ENCODE measurements at regions not wholly inside any gene's neighbourhood (a gene's known extent, or its start where the extent isn't known, plus 50 kb on each side); places are given as distances from the start of the nearest gene placed in this dataset.

DNA sequence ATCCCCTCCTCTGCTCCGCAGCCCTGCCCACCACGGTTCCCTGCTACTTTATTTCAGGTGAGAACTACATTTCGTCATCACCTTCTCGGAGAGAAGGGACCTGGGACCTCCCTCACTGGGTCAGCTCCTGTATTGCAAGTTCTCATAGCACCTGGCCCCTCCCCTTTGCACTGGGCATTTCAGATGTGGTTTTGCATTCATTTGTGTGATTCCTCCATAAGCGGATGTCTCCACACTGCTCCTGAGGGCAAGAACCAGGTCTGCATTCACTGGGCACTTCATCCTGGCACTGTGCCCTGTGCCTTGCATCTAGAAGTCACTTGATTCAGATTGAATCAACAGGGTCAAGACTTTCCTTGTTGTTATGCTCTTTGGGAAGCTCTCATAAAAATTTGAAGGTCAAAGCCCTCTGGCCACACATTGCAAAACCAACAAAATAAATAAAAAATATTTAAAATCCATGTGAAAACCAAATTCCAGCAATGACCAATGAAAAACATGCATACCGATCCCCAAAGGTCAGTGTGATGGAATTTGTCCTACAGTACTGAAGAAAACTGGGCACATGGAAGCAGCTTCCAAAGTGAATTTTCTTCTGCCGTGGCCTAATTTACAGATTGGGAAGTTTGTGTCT is 89.1 kb upstream of the F13A1 start:
- Histone ChIP-seq H3K27ac (replicated peaks) (no peak overlapping the region), H3K4me3 (replicated peaks; ENCODE audit: insufficient read depth, low read length) (no peak overlapping the region), H3K27me3 (ENCODE audit: insufficient read depth, poor library complexity, severe bottlenecking) (no peaks in the 10 kb centered on the region)
- DNase-seq (ENCODE audit: low read depth in 1 of 2, low spot score in 1 of 2), result no peak
- TF ChIP-seq SPI1 (IDR thresholded peaks at IDR 0.05; ENCODE audit: borderline replicate concordance, low read depth), result no peak
- no peak for TF ChIP-seq POLR2AphosphoS5 (IDR thresholded peaks at IDR 0.05; ENCODE audit: low read depth)
- no peak for TF ChIP-seq CTCF (IDR thresholded peaks at IDR 0.05; ENCODE audit: insufficient read depth, low read length)
- TF ChIP-seq, protein P1, sequence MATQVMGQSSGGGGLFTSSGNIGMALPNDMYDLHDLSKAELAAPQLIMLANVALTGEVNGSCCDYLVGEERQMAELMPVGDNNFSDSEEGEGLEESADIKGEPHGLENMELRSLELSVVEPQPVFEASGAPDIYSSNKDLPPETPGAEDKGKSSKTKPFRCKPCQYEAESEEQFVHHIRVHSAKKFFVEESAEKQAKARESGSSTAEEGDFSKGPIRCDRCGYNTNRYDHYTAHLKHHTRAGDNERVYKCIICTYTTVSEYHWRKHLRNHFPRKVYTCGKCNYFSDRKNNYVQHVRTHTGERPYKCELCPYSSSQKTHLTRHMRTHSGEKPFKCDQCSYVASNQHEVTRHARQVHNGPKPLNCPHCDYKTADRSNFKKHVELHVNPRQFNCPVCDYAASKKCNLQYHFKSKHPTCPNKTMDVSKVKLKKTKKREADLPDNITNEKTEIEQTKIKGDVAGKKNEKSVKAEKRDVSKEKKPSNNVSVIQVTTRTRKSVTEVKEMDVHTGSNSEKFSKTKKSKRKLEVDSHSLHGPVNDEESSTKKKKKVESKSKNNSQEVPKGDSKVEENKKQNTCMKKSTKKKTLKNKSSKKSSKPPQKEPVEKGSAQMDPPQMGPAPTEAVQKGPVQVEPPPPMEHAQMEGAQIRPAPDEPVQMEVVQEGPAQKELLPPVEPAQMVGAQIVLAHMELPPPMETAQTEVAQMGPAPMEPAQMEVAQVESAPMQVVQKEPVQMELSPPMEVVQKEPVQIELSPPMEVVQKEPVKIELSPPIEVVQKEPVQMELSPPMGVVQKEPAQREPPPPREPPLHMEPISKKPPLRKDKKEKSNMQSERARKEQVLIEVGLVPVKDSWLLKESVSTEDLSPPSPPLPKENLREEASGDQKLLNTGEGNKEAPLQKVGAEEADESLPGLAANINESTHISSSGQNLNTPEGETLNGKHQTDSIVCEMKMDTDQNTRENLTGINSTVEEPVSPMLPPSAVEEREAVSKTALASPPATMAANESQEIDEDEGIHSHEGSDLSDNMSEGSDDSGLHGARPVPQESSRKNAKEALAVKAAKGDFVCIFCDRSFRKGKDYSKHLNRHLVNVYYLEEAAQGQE (IDR thresholded peaks at IDR 0.05; ENCODE audit: insufficient replicate concordance, low read depth), result no peak
- TF ChIP-seq GABPA (IDR thresholded peaks at IDR 0.05; ENCODE audit: low read depth), result no peak

GRCh38 chr6:6411115-6411514 is 90.7 kb upstream of the F13A1 start:
- H3K27me3 ChIP-seq (ENCODE audit: insufficient read depth, poor library complexity, severe bottlenecking), result no peaks in the 10 kb centered on the region
- TF ChIP-seq, protein P1 (IDR thresholded peaks at IDR 0.05; ENCODE audit: insufficient replicate concordance, low read depth), result no peak
- TF ChIP-seq POLR2AphosphoS5 (IDR thresholded peaks at IDR 0.05; ENCODE audit: low read depth), result no peak
- no peak for TF ChIP-seq CTCF (IDR thresholded peaks at IDR 0.05; ENCODE audit: insufficient read depth, low read length)
- no peak for TF ChIP-seq GABPA (IDR thresholded peaks at IDR 0.05; ENCODE audit: low read depth)
- TF ChIP-seq SPI1 (IDR thresholded peaks at IDR 0.05; ENCODE audit: borderline replicate concordance, low read depth), result no peak
- H3K27ac ChIP-seq (replicated peaks), result no peak overlapping the region
- H3K4me3 ChIP-seq (replicated peaks; ENCODE audit: insufficient read depth, low read length), result no peak overlapping the region
- no peak for DNase-seq (ENCODE audit: low read depth in 1 of 2, low spot score in 1 of 2)

DNA sequence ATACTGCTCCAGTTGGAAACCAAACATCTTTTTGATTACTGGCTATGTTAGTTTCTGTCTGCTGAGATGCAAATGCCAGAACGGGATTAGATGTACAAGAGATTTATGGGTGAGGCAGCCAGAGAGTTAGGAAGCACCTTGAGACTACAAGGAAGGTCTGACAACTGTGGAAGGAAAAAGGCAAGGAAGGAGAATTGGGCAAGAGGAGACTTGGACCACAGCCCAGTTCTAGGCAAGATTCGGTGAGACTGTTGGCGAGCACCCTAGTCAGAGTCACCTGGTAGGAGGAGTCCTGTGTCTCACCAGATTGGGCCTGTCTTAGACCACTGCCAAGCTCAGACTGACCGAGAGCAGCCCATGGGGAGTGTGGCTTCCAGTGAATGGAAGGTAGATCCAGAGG is 91.8 kb upstream of the F13A1 start:
- H3K27ac ChIP-seq (replicated peaks), result no peak overlapping the region
- TF ChIP-seq, protein P1 (IDR thresholded peaks at IDR 0.05; ENCODE audit: insufficient replicate concordance, low read depth), result no peak
- TF ChIP-seq GABPA (IDR thresholded peaks at IDR 0.05; ENCODE audit: low read depth), result no peak
- TF ChIP-seq POLR2AphosphoS5 (IDR thresholded peaks at IDR 0.05; ENCODE audit: low read depth), result no peak
- TF ChIP-seq SPI1 (IDR thresholded peaks at IDR 0.05; ENCODE audit: borderline replicate concordance, low read depth), result no peak
- TF ChIP-seq CTCF (IDR thresholded peaks at IDR 0.05; ENCODE audit: insufficient read depth, low read length), result no peak
- no peak for DNase-seq (ENCODE audit: low read depth in 1 of 2, low spot score in 1 of 2)
- H3K4me3 ChIP-seq (replicated peaks; ENCODE audit: insufficient read depth, low read length), result no peak overlapping the region
- no peaks in the 10 kb centered on the region for H3K27me3 ChIP-seq (ENCODE audit: insufficient read depth, poor library complexity, severe bottlenecking)

Data from HL-60 (cell line).